GM18867 (cell line): ENCODE measurements at regions not wholly inside any gene's neighbourhood (a gene's known extent, or its start where the extent isn't known, plus 50 kb on each side); places are given as distances from the start of the nearest gene placed in this dataset.

Experiments
- ATAC-seq: cut with Tn5 transposase; IDR thresholded peaks from one replicate; pipeline ENCODE4 v1.9.1; 2021; ENCODE audit warnings: mild to moderate bottlenecking, moderate library complexity; ENCODE audit not compliant: unreplicated experiment

DNA sequence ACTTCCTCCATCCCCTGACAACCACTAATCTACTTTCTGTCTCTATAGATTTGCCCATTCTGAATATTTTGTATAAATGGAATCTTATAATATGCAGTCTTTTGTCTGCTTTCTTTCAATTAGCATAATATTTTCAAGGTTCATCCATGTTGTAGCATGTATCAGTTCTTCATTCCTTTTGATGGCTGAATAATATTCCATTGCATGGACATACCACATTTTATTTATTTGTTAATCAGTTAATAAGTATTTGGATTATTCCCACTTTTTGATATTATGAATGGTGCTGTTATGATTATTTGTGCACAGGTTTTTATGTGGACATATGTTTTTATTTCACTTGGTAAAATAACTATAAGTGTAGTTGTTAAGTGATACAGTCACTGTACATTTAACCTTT, 155.1 kb upstream of the WSCD2 start:
- ATAC-seq = no peak

DNA sequence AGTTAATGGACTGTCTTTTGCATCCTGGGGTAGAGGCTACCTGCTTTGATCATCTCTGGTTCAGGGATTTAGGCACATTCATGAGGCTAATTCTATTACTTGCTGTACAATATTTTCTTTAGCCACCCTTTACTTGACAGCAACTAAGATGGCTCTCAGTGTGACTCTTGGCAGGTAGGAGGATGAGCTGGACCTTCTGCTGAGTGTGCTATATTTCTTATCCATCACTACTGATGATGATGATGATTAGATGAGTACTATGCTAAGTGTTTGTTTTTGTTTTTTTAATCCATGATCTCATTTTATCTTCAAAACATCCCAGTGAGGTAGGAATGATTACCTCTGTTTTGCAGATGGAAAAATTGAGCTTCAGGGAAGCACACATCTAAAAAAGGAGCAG, 152.8 kb upstream of the WSCD2 start:
- no peak for ATAC-seq

DNA sequence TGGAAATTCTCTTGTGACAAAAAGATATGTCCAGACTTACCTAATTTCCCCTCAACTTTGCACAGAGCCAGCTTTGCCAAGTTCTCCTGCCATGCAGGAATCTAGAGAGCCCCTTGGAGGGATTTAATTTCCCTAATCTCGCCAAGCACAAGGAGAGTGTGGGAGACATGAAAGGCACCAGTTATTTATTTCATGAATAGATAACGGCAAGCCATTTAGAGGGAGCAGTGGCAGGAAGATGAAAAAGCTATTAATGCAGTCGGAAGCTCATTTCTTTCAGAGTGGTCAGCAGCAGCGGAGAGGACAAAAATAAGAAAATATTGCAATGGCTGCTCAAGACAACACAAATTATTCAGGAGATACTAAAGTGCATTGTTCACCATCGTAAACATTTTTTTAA, 150.9 kb upstream of the WSCD2 start:
- no peak for ATAC-seq

DNA sequence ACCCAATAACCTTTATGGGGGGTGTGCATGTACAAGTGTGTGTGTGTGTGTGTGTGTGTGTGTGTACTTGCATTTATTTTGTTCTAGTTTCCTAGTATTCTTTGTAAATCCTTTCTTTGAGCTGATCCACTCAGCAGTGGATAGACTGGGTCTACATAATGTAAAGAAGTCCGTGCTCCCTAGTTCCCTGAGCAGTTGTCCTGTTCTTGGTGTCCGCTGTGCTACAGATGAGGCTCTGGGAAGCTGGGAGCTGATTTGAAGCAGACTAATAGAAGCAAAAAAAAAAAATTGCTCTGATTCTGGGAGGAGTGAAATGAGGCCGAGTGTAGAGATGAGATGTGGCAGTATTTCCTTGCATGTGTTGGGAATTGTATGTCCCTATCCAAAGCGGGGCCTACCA, 150.4 kb upstream of the WSCD2 start:
- ATAC-seq = no peak

DNA sequence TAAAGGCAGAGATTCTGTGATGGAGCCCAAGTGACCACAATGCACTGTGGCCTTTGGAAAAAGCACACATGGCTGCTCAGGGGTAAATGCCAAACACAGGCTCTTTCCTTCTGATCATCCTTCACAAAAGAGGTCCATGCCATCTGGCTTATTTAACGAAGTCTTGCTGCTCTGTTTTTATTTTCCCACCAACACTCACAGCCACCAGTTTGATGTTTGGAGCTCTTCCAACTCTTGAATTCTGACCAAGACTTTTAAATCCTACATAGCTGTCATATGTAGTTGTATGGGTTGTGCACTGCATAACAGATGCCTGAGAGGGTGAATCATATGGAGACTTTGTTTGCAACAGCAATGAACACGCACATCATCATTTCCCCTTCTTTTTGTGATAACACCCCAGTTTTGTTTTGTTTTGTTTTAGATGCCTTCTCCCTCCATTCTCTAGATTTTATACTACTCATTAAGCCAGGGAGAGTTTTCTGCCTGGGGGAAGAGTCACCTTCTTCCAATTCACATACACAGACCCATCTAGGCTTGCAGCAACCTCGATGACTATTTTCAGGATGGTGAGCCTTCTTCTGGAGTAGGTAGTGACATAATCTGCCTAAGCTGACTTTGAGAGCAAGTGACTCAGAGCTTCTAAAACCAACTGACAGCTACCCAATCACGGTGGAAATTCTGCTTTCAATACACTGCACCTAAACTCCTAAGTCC, 145.2 kb upstream of the WSCD2 start:
- no peak for ATAC-seq

DNA sequence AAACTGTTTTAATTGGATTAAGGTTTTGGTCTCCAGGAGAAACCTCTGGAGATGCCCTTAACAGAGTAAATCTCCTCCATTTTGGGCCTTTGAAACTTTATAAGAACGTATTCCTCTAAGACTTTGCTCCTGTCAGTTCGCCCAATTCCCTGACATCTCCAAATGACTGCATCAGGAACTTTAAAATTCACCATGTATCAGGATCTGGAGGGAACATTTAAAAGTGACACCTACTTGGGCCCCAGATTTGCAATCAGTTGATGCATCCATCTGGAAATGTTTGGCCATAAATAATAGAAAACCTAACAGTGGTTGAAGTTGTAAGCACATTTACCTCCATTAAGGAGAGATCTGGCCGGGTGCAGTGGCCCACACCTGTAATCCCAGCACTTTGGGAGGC, 144.1 kb upstream of the WSCD2 start:
- ATAC-seq = no peak

DNA sequence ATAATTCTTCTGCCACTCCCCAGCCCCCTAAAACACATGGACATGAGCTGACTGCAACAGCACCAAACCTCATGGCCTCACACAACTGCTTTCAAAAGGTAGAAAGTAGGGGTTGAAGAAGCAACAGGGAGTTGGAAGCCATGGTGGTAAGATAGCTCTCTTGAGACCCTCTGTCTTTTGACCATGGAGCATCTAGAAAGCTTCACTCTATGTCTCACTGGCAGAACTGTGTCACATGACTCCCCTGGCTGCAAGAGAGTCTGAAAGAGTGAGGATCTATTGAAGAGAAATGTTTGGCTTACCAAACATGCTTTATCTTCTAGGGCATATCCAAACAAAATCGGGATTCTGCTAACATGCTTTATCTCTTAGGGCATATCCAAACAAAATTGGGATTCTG, 142.9 kb upstream of the WSCD2 start:
- ATAC-seq = no peak

DNA sequence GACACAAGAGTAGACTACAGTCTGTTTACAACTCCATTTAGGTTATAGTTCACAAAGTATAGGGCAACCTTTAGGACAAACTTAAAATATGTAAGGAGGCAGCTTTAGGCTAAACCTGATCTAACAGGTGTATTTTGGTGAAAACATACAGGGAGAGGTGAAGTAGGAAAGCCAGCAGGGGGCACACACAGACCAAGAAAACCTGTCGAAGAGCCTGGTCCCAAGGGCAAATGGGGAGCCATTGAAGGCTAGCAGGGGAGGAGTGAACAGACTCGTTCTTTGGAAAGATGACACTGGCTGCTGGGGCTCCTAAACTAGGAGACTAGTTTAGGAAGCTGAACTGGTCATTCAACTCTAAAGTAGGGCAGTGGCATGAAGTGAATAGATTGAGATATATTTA, 138.8 kb upstream of the WSCD2 start:
- no peak for ATAC-seq

DNA sequence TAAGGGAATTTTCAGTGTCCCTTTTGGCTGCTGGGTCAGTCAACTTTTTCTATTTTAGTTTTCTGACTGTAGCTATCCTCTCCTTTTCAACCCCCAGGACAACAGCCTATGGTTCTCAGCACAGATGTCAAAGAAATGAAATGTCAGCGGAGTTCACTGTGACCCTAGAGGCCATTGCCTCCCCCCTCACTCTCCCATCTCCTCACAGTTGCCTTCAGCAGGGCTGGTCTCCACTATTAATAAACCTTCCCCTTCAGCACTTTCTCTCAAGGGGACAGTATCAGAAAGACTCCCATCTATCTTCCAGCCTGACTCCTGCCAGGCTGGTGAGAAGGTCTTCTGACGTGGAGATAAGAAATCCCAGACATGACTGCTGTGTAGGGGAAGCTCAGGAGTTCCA, 137.1 kb upstream of the WSCD2 start:
- no peak for ATAC-seq

DNA sequence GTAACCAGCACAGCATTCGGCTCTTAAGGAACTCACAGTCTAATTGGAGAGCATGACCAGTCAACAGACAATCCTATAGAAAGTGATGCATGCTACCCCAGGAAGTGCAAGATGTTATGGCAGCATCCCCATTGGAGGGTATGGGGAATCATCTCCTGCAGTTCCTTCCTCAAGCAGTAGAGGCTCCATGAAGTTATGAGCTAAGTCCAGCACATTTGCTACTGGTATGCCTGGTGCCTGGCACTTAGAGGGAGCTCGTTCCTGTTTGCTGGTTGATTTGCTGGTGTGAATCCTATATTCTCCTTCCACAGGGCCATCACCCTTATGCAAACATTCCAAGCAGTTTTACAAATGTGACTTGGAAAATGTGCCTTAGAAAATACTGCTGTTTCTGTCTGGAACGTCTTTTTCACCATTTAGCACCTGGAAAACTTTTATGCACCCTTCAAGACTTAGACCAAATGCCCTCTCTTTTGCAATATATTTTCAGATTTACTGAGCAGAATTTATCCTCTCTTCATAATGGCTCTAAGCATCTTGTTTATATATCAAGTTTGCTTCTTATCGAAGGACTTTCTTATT, 136.1 kb upstream of the WSCD2 start:
- ATAC-seq = no peak

DNA sequence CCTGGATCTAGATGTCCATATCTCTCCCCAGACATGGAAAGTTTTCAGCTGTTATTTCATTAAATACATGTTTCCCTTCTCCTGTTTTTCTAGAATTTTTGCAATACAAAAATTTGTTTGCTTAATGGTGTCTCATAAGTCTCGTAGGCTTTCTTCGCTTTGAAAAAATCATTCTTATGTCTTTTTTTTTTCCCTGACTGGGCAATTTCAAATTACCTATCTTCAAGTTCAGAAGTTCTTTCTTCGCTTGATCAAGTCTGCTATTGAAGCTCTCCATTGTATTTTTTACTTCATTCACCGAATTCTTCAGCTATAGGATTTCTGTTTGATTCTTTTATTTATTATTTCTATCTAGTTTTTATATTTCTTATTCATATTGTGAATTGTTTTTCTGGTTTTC, 130.2 kb upstream of the WSCD2 start:
- ATAC-seq = no peak

DNA sequence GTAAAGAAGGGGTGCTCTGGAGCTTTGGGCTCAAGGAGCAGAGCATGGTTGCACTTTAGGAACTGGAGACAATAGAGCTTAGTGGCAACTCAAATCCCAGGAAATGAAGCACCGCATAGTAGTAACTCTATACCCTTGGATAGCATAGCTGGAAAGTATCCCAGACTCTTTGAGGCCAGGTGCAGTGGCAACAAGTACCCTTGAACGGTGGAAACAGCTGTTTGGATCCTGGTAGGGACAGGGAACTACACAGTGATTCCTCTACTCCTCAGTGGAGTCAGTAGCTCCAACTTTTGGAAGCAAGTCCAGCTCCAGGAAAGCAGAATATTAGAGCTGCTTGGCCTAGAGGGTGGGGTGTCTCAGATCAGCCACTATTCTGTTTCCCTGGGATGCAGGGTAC, 129.0 kb upstream of the WSCD2 start:
- ATAC-seq = no peak

DNA sequence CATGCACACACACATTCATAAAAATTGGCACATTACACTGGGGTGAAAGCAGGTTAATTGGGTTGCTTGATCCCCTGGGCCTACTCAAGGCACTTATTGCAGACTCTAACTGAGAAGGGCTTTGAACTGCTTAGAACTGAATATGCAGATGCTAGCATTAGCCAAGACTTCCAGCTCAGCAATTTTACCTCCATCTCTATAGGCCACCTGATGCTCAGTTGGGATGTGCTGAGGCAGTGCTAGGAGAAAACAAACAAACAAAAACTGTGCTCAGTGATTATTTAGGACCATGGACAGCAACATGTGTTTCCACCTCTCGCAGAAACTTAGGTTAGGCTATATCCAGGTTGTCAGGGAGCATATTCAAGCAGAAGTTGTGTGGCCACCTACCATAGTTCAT, 124.8 kb upstream of the WSCD2 start:
- no peak for ATAC-seq

DNA sequence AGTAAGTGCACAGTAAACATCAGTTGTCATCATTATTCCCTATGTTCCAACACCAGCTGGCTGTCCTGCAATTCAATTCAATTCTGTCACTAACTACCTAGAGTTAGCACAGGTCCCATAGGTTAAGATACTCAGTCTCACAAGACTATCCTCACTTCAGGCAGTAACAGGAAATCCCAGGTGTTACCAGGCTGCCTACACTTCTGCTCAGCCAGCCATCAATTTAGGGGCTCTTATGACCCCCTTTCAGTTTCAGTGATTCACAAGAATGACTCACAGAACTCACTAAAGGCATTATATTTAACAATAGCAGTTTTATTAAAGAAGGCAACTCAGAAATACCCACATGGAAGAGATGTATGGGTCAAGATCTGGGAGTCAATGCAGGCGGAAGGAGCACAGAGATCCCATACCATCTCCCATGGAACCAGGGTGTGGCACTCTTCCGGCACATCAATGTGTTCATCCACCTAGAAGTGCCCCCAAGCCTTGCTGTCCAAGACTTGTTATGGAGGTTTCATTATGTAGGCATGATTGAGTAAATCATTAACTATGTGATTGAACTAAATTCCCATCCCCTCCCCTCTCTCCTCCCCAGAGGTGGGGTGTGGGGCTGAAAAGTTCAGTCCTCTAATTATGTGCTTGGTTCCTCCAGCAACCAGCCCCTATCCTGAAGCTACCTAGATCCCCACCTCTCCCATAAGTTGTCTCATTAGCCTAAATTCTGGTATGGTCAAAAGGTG, 120.8 kb upstream of the WSCD2 start:
- ATAC-seq = no peak

DNA sequence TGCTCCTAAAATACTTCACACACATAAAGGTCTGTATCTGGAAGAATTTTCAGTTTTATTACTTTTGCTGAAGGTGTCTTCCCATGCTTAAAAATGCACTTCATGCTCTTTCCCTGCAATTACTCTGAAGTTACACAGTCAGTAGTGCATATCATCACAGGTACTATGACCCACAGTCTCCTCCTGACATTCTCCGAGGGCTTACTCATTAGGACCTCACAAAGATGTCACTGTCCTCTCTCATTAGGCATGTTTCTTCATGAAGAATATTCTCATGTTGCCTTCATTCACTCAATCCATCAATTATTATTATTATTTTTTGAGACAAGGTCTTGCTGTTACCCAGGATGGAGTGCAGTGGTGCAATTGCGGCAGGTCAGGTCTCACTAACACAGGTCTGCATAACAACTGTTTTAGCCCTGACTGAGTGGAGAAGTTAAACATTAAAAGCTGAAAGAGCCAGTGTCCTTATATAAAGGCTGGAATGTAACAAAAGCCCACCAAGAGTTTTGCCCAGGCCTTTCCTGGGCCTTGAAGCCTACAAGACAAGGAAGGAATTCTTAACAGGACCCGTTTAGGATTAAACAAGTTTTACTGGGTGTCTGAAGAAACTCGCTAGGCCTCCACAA, 119.5 kb upstream of the WSCD2 start:
- ATAC-seq = no peak

DNA sequence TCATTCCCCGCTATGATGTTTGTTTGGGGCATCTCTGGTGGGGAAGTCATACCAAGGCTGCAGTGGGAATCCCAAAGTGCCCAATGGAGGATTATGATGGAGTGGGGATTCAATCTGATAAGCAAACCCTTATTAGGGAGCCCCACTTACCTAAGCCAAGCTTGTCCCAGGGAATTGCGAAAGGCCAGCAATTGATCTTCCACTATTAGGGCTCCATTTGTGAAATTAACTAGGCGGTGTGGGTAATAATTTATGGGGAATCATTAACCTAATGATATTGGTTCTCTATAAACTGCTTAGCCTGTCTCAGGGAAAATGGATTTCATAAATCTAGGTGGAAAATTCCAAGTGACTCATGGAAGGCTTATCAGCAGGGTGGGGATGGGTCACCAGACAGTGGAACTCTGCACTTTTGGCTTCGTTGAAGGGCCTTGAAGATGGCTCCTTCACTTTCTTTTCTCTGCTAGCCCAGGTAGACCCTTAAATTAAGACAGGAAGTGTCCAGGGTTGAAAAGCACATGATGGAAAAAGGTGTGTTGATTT, 113.0 kb upstream of the WSCD2 start:
- ATAC-seq = no peak

DNA sequence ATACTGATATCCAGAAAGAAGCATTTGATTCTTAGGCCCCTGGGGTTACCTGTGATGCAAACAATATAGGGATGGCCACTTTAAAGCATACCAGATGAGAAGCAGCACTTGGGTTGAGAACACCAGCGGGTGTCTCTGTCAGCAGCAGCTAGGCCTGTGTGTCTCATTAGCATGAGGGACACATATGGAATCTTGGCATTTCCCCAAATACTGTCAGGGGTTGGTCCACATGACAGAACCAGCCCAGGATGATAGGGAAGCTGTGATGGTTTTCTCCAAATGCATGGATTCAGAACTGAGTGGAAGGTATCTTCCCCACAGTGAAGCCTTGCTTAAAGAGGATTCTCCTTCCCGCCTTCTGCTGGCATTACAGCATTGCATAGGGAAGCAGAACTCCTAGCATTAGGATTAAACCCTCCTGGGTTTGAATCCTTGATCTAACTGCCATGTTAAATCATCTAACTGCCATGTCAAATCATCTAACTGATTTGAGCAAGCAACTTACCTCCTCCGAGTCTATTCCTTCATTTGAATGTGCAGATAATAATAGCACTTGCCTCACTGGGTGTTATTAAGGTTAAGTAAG, 111.5 kb upstream of the WSCD2 start:
- ATAC-seq = no peak

DNA sequence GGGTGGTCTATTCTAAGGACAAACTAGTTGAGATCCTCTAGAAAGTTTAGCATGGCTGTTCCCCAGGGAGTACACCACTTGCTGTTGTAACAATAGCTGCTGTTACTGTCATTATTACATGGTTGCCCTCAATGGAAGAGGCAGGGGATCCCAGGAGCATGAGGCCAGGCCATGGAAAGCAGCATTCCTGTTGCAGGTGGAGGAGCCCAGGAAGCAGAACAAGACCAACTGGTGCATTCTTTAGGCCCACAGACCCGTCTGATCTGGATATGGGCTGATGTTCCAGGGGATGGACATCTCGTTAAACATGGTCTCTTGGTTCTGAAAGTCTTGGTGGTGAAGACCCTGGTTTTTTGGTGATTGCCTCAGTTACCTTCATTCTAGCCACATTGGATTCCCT, 109.2 kb upstream of the WSCD2 start:
- no peak for ATAC-seq

DNA sequence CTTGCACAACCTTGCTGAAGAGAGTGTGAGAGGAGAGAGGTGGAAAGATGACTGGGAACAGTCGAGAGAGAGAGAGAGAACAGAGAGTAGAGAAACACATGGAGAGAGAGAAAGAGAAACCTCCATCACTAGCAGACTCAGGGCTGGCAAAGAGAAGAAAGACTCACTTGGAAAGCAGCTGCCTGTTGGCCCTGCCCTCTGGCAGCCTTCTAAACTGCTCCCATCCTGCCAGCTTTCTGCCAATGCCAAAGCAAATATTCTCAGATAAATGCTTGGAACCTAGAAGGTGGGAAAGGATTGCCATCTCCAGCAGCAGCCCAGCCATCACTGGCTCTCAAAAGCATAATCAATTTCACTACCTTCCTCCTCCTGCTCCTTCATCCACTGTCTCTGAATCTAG, 107.9 kb upstream of the WSCD2 start:
- ATAC-seq = no peak

DNA sequence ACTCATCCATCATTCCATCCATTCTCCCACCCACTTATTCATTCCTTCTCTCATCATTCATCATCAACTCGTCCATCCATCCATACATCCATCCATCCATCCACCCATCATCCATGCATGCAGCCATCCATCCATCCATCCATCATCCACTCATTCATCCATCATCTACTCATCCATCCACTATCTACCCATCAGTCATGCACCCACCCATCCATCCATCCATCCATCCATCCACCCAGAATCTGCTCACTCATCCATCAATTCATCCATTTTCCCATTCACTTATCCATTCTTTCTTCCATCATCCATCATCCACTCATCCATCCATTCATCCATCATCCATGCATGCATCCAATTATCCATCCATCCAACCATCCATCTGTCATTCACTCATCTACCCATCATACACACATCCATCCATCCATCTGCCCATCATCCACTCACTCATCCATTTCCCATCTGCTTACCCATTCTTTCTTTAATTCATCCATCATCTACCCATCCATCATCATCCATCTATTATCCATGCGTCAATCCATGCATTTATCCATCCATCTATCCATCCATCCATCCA, 107.1 kb upstream of the WSCD2 start:
- ATAC-seq = no peak
